Head of caudate nucleus (tissue), 42 donors: ENCODE measurements at regions not wholly inside any gene's neighbourhood (a gene's known extent, or its start where the extent isn't known, plus 50 kb on each side); places are given as distances from the start of the nearest gene placed in this dataset.

ENCODE experiments used
- DNase-seq, 42 donors: peaks; one replicate each; pipeline versions ENCODE4 v3.0.0 to v3.0.0-alpha.2; 2020 to 2021; ENCODE audit warnings: mixed read lengths in 7 of 42
- intact Hi-C: fragments of 100-400 bp; cut with DNase I; formaldehyde crosslinking; loops from one replicate; pipeline ENCODE4 v1.15.0; 2022

GRCh38 chr20:22922987-22923386, 112.1 kb upstream of the SSTR4 start:
- DNase-seq = no peak
- intact Hi-C loops = no loop called here

GRCh38 chr20:22924046-22924737, 110.9 kb upstream of the SSTR4 start:
- no peak for DNase-seq

GRCh38 chr20:22924949-22925612, 110.0 kb upstream of the SSTR4 start:
- intact Hi-C loops = no loop called here
- DNase-seq = no peak

More at GRCh38 chr20:22924046-22924737, 110.9 kb upstream of the SSTR4 start:
- intact Hi-C loops = no loop called here

- intact Hi-C loops = no loop called here
- no peak for DNase-seq
Measured at GRCh38 chr20:22925613-22925983, 109.5 kb upstream of the SSTR4 start.

GRCh38 chr20:22927537-22927936, 107.6 kb upstream of the SSTR4 start:
- intact Hi-C loops = no loop called here
- DNase-seq = no peak

GRCh38 chr20:22928679-22929078, 106.4 kb upstream of the SSTR4 start:
- no peak for DNase-seq
- intact Hi-C loops = no loop called here

GRCh38 chr20:22929661-22930060, 105.5 kb upstream of the SSTR4 start:
- intact Hi-C loops = no loop called here
- DNase-seq = no peak

GRCh38 chr20:22931653-22932608, 103.2 kb upstream of the SSTR4 start:
- intact Hi-C loops = no loop called here
- DNase-seq = peak in 13 of 42 donors; percentile 3 to 49 (median 14)

GRCh38 chr20:22939181-22939580, 95.9 kb upstream of the SSTR4 start:
- intact Hi-C loops = no loop called here
- DNase-seq = no peak

GRCh38 chr20:22940350-22940749, 94.8 kb upstream of the SSTR4 start:
- DNase-seq = no peak
- intact Hi-C loops = no loop called here

- no peak for DNase-seq
- intact Hi-C loops = no loop called here
Measured at GRCh38 chr20:22941550-22941949, 93.6 kb upstream of the SSTR4 start.

- DNase-seq = no peak
- intact Hi-C loops = no loop called here
Measured at GRCh38 chr20:22942742-22943141, 92.4 kb upstream of the SSTR4 start.

GRCh38 chr20:22944062-22944461, 91.0 kb upstream of the SSTR4 start:
- intact Hi-C loops = no loop called here
- no peak for DNase-seq

- no peak for DNase-seq
- intact Hi-C loops = no loop called here
Measured at GRCh38 chr20:22944936-22945335, 90.2 kb upstream of the SSTR4 start.

- intact Hi-C loops = no loop called here
- DNase-seq = no peak
Measured at GRCh38 chr20:22946596-22946995, 88.5 kb upstream of the SSTR4 start.

- no peak for DNase-seq
- intact Hi-C loops = no loop called here
Measured at GRCh38 chr20:22949331-22950109, 85.6 kb upstream of the SSTR4 start.

- intact Hi-C loops = no loop called here
- no peak for DNase-seq
Measured at GRCh38 chr20:22951966-22952365, 83.1 kb upstream of the SSTR4 start.

- DNase-seq = no peak
- intact Hi-C loops = no loop called here
Measured at GRCh38 chr20:22954661-22955060, 80.5 kb upstream of the SSTR4 start.

- intact Hi-C loops = no loop called here
- no peak for DNase-seq
Measured at GRCh38 chr20:22958390-22958789, 76.7 kb upstream of the SSTR4 start.
